Heart left ventricle (tissue), 16 donors: ENCODE measurements at regions not wholly inside any gene's neighbourhood (a gene's known extent, or its start where the extent isn't known, plus 50 kb on each side); places are given as distances from the start of the nearest gene placed in this dataset.
"Not testable (repeated sequence)": the region's sequence is repeated elsewhere in the genome, so short reads cannot be mapped to it uniquely, and the experiment has no call there.

Experiments used
- ATAC-seq, 4 donors: fragments of 200-7000 bp; cut with Tn5 transposase; one replicate each; pipeline ENCODE4 v1.9.1; 2020 to 2022; ENCODE audit warnings: moderate library complexity in 4 of 4, mild to moderate bottlenecking in 3 of 4, moderate number of reproducible peaks in 1 of 4
- DNase-seq, 5 donors: peaks; one replicate each; pipeline ENCODE4 v3.0.0-alpha.2; 2020
- H3K27ac ChIP-seq, 12 donors: fragments of 200-600 bp; sonication (generic) in 4 of 12; one replicate each; pipeline versions ENCODE4 v1.5.0 to v1.8.0; 2016 to 2022; ENCODE audit warnings: mild to moderate bottlenecking in 2 of 12
- H3K27me3 ChIP-seq, 9 donors: fragments of 200-600 bp; sonication (generic) in 2 of 9; one replicate each; pipeline versions ENCODE4 v1.5.1 to v1.8.0; 2016 to 2022; ENCODE audit warnings: mild to moderate bottlenecking in 3 of 9
- H3K36me3 ChIP-seq, 9 donors: fragments of 200-600 bp; sonication (generic) in 2 of 9; one replicate each; pipeline versions ENCODE4 v1.5.0 to v1.8.0; 2018 to 2022; ENCODE audit warnings: mild to moderate bottlenecking in 2 of 9
- H3K4me1 ChIP-seq, 12 donors: fragments of 200-600 bp; sonication (generic) in 4 of 12; one replicate each; pipeline versions ENCODE4 v1.5.0 to v1.8.0; 2016 to 2022; ENCODE audit warnings: mild to moderate bottlenecking in 3 of 12
- H3K4me3 ChIP-seq, 12 donors: fragments of 200-600 bp; sonication (generic) in 4 of 12; one replicate each; pipeline versions ENCODE4 v1.5.0 to v1.8.0; 2017 to 2022; ENCODE audit warnings: mild to moderate bottlenecking in 9 of 12, moderate library complexity in 4 of 12
- H3K9me3 ChIP-seq, 12 donors: fragments of 200-600 bp; sonication (generic) in 4 of 12; one replicate each; pipeline versions ENCODE4 v1.5.0 to v1.8.0; 2016 to 2022; ENCODE audit warnings: mild to moderate bottlenecking in 1 of 12
- POLR2A ChIP-seq, 2 donors: fragments of 450-650 bp; IDR thresholded peaks; one replicate each; pipeline ENCODE4 v1.6.1; 2017; ENCODE audit warnings: antibody characterized with exemption in 2 of 2, mild to moderate bottlenecking in 2 of 2, moderate library complexity in 2 of 2
- WGBS, 4 donors: extraction: QIAGEN DNeasy Blood & Tissue Kit in 2 of 4; methylation state at CpG; one replicate each; pipeline versions ENCODE4 v1.1.5 to v1.1.7; 2013 to 2018; 5-methylcytosine and 5-hydroxymethylcytosine counted together
- intact Hi-C, 10 donors: fragments of 100-400 bp; cut with DNase I; formaldehyde crosslinking; loops; one replicate each; pipeline versions ENCODE4 v1.11.1 to v1.14.2; 2022
- TF ChIP-seq, protein P1 (sequence below), 12 donors: fragments of 200-600 bp; sonication (generic) in 4 of 12; IDR thresholded peaks; one replicate each; pipeline versions ENCODE4 v1.5.0 to v1.8.0; 2018 to 2022; ENCODE audit warnings: antibody characterized with exemption in 12 of 12, mild to moderate bottlenecking in 5 of 12
- donor health status: ischemic (EF 13 %, LVEDD 7.1; RV severe dilation, severe dysfunction).
- donor health status: healthy with polysubstance abuse.
- donor health status: DM: no; HTN: yes; CAD: no.
- donor health status: DM: no; HTN: no; CAD: no.
- donor health status: ischemic (EF 25% LVEDD 6.9; RV normal size, moderate dysfunction).
- donor health status: ischemic (EF 25% LVEDD 5.7; RV mildly dilated, moderate dysfunction).
- donor health status: healthy.
- donor health status: DM: yes; HTN: yes; CAD: no.
- donor health status: ischemic (EF 35%, LVEDD 5.7; RV mildly dilated, moderate dysfunction).
- donor health status: nonischemic (EF 11% LVEDD 7.7; RV severe dilation, severe dysfunction).
- donor health status: DM: yes; HTN: yes; CAD: no.
- donor health status: PGD.
- donor health status: ischemic (EF 29% LVEDD 5.4; RV normal size, mild dysfunction).
- donor health status: nonischemic (EF 23%, LVEDD 6.1; RV moderate dilation, normal function).

DNA sequence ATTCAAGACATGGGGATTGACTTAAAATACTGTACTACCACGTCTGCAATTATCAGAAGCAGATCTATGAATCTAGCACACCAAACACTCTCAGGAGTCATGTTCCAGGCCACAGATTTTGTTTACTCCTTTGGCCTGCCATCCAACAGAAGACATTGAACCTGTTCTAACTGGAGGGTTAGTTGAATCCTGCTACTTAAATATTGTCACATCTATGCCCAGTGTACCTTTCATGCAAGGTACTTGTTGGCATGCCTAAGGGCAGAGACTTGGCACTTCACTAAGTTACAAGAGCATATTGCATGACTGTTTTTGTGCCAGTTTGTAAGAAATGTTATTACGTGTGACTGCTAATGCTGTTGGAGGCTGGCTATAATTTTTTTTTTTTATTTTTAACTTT lies 126.9 kb upstream of the BCOR start:
- Histone ChIP-seq H3K4me1 (no peaks in the 10 kb centered on the region), H3K36me3 (no peaks in the 10 kb centered on the region), H3K9me3 (peaks cover 0 to 28% (median 0%) of the 10 kb centered on the region in 12 donors), H3K27ac (no peak overlapping the region), H3K27me3 (no peaks in the 10 kb centered on the region), H3K4me3 (no peak overlapping the region)
- TF ChIP-seq, protein P1, sequence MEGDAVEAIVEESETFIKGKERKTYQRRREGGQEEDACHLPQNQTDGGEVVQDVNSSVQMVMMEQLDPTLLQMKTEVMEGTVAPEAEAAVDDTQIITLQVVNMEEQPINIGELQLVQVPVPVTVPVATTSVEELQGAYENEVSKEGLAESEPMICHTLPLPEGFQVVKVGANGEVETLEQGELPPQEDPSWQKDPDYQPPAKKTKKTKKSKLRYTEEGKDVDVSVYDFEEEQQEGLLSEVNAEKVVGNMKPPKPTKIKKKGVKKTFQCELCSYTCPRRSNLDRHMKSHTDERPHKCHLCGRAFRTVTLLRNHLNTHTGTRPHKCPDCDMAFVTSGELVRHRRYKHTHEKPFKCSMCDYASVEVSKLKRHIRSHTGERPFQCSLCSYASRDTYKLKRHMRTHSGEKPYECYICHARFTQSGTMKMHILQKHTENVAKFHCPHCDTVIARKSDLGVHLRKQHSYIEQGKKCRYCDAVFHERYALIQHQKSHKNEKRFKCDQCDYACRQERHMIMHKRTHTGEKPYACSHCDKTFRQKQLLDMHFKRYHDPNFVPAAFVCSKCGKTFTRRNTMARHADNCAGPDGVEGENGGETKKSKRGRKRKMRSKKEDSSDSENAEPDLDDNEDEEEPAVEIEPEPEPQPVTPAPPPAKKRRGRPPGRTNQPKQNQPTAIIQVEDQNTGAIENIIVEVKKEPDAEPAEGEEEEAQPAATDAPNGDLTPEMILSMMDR (IDR thresholded peaks at IDR 0.05): no peak
- TF ChIP-seq POLR2A (IDR thresholded peaks at IDR 0.05): no peak
- WGBS, 4 donors: 65 to 81% (median 74%) methylated on average over 2 of the region's 2 CpGs
- ATAC-seq (no peak), DNase-seq (no peak)
- intact Hi-C loops: no loop called here

DNA sequence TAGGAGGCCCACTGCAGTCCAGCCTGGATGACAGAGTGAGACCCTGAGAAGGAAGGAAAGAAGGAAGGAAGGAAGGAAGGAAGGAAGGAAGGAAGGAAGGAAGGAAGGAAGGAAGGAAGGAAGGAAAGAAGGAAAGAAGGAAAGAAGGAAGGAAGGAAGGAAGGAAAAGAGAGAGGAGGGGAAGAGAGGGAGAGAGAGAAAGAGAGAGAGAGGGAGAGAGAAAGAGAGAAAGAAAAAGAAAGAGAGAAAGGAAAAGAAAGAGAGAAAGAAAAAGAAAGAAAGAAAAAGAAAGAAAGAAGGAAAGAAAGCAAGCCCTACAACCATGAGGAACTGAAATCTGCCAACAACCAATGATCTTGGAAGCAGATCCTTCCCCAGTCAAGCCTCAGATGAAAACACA lies 124.9 kb upstream of the BCOR start:
- ATAC-seq, H3K4me1 ChIP-seq, intact Hi-C loops, H3K36me3 ChIP-seq, H3K27ac ChIP-seq, H3K4me3 ChIP-seq, DNase-seq, H3K27me3 ChIP-seq: not testable (repeated sequence)
- H3K9me3 ChIP-seq: peaks cover 0 to 28% (median 0%) of the 10 kb centered on the region in 12 donors

DNA sequence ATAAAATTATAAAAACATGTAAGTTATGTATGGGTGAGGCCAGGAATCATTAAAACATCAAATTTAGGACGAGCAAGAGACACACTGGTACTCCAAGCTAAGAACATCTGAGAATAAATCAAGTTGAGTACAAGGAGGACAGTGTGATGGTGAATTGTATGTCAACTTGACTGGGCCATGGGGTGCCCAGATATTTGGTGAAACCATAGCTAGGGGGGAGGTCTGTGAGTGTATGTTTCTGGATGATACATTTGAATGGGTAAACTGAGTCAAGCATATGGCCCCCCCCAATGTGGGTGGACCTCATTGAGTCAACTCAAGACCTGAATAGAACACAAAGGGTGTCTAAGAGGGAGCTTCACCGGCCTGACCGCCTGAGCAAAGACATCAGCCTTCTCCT lies 115.3 kb upstream of the BCOR start:
- DNase-seq (no peak), ATAC-seq (no peak)
- 71 to 92% (median 88%) methylated on average over 3 of the region's 3 CpGs for WGBS, 4 donors
- intact Hi-C loops: no loop called here
- Histone ChIP-seq H3K27me3 (no peaks in the 10 kb centered on the region), H3K27ac (no peak overlapping the region), H3K36me3 (no peaks in the 10 kb centered on the region), H3K4me1 (no peaks in the 10 kb centered on the region), H3K4me3 (no peak overlapping the region), H3K9me3 (peaks cover 0 to 10% (median 0%) of the 10 kb centered on the region in 12 donors)
- TF ChIP-seq, protein P1 (IDR thresholded peaks at IDR 0.05): no peak
- TF ChIP-seq POLR2A (IDR thresholded peaks at IDR 0.05): no peak

DNA sequence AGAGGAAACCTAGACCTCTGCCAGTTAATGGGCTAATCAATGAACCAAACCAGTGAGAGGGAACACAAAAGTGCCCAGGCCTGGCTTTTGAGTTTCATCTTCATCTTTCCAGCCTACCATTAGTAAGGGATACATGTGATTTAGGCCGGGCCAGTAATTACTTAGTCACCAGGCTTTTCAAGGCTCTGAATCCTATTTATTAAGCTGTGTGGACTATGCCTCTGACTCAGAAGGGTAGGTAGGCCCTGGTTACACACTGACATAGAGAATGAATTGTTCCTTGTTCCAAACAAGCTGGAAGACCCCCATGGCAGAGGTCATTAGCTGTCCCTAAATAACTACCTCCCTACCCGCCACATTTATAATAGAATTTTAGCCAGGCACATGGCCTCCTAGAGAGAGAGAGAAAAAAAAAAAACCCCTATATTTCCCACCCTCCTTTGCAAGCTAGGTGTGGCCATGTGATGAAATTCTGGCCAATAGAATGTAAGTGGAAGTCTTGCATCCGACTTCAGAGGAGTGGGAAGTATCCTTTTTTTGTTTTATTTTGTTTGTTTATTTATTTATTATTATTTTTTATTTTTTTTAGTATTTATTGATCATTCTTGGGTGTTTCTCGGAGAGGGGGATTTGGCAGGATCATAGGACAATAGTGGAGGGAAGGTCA lies 112.3 kb upstream of the BCOR start:
- H3K36me3 ChIP-seq: no peaks in the 10 kb centered on the region
- WGBS, 4 donors: 89 to 95% (median 92%) methylated on average over 4 of the region's 4 CpGs
- intact Hi-C loops: no loop called here
- no peak overlapping the region for H3K4me3 ChIP-seq
- H3K9me3 ChIP-seq: peaks cover 0 to 10% (median 0%) of the 10 kb centered on the region in 12 donors
- no peak for TF ChIP-seq POLR2A (IDR thresholded peaks at IDR 0.05)
- TF ChIP-seq, protein P1 (IDR thresholded peaks at IDR 0.05): no peak
- no peak for ATAC-seq
- no peak for DNase-seq
- no peaks in the 10 kb centered on the region for H3K4me1 ChIP-seq
- peaks cover 0 to 4% (median 0%) of the 10 kb centered on the region in 9 donors for H3K27me3 ChIP-seq
- no peak overlapping the region for H3K27ac ChIP-seq

DNA sequence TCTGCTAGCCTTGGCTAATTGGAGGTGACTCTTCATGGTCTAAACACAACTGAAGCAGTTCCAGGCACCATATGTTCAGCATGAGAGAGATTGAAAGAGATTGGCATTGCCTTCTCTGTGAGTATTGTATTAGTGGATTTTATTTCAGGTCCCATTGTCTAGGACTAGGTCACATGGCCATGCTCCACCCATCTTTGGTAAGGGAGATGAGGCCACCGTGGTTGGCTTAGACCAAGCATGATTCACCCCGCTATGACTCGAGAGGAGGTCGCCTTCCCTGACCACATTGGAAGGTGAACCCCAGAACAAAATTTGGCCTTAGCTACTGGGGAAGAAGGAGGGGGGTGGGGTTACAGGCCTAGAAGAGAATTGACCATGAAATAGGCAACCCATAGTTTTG lies 109.9 kb upstream of the BCOR start:
- TF ChIP-seq, protein P1 (IDR thresholded peaks at IDR 0.05): no peak
- intact Hi-C loops: no loop called here
- H3K4me3 ChIP-seq: no peak overlapping the region
- peaks cover 0 to 6% (median 0%) of the 10 kb centered on the region in 9 donors for H3K27me3 ChIP-seq
- peaks cover 0 to under 1% (median 0%) of the 10 kb centered on the region in 12 donors for H3K9me3 ChIP-seq
- no peaks in the 10 kb centered on the region for H3K4me1 ChIP-seq
- no peak overlapping the region for H3K27ac ChIP-seq
- no peak for DNase-seq
- 72 to 88% (median 83%) methylated on average over 4 of the region's 4 CpGs for WGBS, 4 donors
- no peaks in the 10 kb centered on the region for H3K36me3 ChIP-seq
- ATAC-seq: no peak
